GM18511 (cell line): ENCODE measurements at regions not wholly inside any gene's neighbourhood (a gene's known extent, or its start where the extent isn't known, plus 50 kb on each side); places are given as distances from the start of the nearest gene placed in this dataset.

Experiments used
- ATAC-seq: cut with Tn5 transposase; IDR thresholded peaks from one replicate; pipeline ENCODE4 v1.9.1; 2021; ENCODE audit warnings: mild to moderate bottlenecking, moderate library complexity; ENCODE audit not compliant: unreplicated experiment

DNA sequence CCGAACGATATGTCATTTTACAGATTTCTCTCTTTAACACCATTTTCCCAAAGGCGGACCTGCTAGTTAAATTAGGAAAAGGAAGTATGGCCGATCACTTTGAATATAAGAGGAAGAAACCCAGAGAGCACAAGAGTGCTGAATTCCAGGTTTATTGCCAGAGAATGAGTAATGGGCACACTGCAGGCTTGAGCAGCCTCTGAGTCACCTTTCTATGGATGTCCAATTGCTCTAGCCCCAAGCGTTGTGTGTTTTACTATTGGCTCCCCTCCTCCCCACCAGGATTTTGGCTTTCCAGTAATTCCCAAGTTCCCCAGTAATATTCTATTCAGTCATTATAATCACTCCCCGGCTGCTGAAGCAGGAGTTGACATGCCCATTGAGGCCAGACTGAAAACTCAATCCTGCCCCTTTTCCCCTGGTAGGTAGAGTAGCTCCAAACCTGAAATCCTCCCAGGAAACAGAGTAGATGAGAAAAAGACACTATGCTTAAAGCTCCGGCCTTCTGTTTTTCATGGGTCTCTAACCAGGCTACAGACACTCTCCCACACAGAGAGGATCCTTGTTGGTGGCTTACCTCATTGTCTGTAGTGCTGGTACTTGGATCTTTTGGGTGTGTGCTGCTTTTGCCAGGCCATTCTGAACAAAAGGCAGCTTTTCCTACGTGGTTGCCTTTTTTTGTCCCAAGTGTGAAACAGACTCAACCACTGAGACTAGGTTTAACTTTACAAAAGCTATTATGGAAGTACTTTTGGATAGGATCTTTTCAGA, 704.3 kb upstream of the FLRT2 start:
- ATAC-seq: no peak

DNA sequence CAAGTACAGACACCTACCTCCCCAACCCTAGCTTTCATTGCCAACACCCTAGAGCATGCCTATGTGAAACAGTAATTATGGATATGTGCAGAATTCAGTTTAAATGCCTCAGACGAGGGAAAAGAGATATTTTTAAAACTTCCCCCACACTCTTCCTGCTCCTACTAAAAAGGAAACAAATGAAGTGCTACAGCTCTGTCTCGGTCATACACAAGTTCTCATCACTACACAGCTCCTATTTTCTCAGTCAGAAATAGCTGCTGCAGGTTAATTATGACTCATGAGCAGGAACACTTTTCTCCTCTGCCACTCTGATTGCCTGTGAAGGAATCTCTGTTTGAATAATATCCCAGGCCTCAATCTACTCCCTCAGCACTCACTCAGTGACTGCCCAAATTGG, 703.6 kb upstream of the FLRT2 start:
- ATAC-seq: no peak

DNA sequence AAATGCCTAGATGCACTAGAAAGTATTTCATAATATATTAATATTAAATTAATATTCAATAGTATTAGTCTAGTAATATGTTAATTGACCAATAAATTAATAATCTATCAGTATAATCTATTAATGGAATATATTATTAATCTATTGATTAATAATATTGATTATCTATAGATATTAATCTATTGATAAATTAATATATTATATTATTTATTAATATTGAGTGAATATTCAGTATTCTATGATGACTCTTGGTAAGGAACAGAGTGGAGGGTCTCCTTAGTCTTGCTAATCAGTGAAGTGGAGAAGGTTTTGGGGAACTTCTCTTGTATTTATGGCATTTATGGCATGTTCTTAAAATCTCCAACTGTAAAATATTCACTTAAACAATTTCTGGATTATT, 679.3 kb upstream of the FLRT2 start:
- no peak for ATAC-seq

DNA sequence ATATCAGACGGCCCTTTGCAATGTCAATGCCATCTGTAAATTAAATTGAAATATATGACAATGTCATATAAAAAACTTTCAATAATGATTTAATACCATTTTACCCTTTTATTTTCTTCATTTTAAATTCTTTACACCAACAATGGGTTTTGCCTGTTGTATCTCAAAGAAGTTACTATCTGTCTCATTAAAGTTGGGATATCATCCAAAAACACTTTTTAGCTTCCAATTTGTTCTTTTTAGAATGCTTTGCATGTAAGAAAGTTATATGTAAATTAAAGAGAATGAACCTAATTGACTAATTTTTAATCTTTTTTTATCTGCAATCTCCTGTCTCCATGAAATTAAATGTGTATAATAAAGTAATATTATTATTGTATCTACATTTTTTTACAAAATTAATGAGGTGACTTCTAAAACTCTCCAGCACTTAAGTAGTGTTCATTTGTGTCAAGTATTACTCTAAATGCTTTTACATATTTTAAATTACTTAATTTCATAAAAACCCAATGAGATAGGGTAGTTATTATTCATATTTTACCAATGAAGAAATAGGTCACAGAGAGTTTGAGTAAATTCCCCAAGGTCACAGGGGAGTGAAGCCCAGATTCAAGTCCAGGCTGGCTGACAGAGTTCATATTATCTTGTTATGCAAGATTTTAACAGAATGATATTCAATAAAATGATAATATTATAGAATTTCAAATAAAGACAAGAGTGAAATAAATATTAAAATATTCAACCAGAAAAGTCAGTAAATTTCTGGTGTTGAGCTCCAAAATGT, 673.0 kb upstream of the FLRT2 start:
- no peak for ATAC-seq

DNA sequence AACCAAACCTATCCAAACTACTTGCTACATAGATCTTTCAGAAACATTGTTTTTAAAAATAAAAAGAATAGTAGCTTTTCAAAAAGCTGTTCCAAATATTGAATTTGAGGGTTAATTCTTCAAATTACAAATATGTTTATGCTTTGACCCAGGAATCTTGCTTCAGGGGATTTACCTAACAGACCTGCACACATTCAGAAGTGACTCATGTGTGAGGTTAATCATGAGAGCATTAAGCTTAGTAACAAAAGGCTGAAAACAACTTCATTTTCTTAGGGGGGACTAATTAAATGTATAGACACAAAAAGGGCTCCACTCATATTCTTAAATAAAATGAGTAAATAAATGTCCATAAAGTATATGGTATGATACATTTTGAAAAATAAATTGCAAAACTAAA, 672.4 kb upstream of the FLRT2 start:
- no peak for ATAC-seq

DNA sequence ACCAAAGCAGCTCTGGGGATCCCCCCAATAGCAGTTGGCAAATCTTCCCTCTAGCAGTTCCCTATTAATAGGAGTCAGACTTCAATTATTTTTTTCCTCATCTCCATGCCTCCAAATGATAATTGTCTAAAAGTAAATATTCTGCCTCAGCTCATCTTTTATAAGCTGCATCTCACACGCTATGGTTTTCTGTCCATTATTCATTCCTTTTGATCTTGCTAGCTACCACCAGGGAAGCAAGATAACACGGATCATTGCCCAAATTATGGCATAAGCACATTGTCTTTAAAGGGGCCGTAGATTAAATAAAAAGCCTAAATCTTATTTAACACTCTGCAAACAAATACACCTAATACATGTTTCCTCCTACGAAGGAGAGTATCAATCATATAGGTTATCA, 670.8 kb upstream of the FLRT2 start:
- no peak for ATAC-seq

DNA sequence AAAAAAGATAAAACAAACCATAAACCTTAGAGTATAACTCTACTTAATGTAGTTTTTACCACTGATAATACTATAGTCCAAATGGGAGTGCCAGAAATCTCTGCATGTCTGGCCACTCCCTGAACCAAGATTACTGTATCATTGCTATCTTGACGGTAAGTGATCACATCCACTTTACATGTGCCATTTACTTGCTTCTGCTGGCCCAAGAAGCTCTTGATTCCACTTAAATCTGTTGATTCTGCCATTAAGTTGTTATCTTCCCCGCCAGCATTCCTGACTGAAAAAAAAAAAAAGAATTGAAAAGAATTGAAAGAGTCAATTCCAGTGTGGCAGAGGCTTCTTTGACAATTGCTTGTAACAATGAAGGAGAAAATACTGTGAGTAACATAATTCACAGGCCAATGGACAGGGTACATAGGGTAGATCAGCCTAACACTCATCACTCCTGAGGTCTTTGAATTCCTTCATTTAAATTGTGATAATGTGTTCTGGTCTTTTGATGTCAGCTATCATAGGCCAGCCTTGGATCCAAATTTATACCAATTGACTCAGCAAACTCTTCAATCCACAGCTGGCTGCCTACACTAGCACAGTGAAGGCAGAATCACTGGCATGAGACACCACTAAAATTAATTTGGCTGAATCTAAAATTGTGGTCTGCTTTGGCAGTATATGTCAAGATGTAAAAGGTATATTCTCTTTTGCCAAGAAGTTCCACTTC, 665.2 kb upstream of the FLRT2 start:
- no peak for ATAC-seq

DNA sequence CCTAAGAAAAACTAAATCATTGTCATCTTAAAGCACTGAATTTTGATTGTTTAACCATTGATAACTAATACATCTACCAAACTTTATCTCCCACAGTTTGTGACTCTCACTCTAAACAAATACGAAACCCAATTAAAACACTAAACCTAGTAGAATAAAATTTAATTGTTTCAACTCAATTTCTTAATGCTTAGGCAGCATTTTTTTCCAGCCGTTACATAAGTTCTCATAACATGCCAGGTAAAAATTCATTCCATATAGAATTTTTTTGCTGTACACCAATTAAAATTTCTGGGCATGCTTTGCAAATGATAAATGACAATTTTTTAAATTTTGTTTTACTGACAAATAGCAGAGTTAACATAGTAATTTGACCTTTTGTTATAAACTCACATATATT, 658.2 kb upstream of the FLRT2 start:
- no peak for ATAC-seq

DNA sequence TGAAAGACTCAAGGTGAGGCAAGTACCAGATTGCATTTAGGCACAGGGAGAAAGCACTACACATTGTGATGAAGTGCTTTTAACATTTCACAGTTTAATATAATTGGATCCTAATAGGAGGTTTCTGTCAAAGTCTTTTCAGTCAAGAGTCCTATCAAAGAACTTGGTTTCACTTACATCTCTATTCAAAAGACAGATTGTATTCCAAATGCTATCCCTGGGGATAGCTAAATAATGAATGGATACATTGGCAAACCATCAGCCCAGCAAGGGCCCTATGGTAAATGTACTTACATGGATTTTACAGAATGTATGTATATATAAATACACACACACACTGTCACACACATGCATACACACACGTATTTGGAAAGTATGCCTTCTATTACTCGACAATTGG, 655.5 kb upstream of the FLRT2 start:
- no peak for ATAC-seq

DNA sequence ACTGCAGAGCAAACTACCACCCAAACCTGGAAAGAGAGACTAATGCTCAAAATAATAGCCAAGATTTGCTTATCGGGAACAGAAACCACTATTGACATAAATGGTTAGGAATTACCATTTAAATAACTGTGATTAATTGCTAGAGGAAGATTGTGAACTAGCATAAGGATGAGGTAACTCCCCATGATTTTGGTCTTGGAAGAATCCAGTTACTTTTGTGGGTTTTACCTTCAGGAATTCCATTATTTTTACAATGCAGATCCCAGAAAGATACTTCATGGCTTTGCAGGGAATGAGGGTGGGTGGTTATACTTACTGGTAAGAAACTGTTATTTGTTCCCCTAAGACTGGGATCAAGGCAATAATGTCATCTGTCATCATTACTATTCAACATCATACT, 652.9 kb upstream of the FLRT2 start:
- no peak for ATAC-seq

DNA sequence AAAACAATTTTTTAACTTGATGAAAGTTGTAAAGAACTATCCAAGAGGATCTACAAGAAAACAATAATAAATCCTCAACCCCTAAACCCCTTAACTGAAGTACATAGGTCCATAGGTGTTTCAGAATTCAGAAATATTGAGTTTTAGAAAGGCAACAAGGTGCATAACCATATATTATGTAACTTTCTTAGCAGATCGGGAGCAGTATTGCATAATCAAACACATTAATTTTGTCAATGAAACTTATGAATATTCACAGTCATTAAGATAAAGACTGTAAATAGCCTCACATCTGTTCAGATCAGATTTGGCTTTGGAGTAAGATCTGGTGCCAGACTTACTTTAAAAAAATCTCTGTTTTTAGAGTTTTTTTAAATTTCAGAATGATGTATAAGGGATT, 647.1 kb upstream of the FLRT2 start:
- ATAC-seq: no peak

DNA sequence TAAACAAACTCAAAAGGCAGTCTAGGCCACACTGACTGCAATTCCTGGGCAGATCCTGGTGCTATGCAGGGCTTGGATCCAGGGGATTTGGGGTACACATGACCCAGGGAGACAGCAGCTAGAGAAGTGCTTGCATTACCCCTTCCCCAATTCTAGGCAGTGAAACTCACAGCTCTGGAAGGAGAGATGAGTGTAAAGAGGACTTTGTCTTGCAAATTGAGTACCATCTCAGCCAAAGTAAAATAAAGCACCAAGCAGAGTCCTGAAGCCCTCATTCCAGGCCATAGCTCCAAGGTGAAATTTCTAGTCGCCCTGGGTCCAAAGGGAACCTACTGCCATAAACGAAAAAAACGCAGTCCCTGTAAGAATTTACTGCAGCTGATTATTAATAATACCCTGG, 644.9 kb upstream of the FLRT2 start:
- no peak for ATAC-seq

DNA sequence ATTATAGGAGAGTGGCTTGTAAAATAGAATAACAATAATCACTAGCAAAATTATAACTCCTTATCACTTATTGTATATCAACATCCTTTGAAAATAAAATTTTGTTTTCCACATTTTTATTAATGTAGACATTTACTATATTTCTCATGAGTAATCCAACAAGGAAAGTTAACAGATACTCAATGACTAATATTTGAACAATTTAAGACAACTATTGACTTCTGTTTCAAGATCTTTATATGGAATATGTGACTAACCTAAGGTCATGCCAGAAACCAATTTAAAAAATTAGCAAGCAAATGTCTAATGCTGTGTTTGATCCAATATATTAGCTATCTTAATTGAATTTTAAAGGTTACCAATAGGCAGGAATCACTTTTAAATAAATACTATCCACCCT, 638.5 kb upstream of the FLRT2 start:
- ATAC-seq: no peak

DNA sequence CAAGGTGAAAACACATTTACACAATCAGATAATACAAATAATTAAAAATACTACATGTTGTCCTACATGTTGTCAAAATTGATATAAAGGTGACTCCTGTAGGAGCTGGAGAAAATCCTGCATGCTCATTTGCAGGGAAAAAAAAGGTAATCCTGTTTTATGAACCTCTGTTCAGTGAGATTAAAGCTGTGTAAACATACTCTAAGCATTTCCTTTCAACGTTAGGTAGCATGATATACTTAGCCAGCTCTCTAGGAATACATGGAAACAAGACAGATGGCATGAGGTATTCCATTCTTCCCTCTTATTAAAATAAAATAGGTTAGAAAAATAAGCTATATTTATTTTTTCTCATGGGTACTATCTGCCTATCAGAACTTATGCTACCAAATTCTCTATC, 635.7 kb upstream of the FLRT2 start:
- no peak for ATAC-seq

DNA sequence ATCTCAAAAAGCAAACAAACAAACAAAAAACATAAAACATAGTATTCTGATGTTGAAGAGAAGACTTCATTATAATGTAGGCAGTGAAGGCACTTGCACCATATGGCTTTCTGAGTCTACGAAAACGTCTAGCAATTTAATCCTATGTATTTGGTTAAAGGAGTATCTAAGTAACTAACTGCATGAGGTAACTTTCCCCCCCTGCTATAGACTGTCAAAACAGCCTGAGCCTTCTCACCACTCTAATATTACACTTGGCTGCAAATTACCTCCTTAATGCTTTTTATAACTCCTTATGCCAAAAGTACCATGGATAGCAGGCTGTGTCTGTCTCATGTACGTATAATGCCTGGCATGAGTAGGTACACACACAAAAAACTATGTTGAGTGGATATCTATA, 607.6 kb upstream of the FLRT2 start:
- ATAC-seq: no peak

DNA sequence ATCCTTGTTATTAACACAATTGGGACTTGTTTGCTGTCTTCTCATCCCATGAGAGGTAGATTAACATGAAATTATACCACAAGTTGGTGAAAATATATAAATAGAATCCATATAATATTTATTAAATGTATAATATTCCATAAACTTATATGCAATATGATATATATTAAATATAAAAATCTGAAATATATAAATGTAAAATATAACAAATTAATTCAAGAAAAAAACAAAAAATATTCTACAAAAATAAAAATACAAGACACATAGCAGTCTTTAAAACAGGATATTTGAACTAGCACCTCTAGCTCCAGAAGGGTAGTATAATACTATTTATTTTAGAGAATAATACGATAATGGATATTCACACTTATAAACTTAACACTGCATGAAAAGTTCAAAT, 603.3 kb upstream of the FLRT2 start:
- ATAC-seq: no peak

DNA sequence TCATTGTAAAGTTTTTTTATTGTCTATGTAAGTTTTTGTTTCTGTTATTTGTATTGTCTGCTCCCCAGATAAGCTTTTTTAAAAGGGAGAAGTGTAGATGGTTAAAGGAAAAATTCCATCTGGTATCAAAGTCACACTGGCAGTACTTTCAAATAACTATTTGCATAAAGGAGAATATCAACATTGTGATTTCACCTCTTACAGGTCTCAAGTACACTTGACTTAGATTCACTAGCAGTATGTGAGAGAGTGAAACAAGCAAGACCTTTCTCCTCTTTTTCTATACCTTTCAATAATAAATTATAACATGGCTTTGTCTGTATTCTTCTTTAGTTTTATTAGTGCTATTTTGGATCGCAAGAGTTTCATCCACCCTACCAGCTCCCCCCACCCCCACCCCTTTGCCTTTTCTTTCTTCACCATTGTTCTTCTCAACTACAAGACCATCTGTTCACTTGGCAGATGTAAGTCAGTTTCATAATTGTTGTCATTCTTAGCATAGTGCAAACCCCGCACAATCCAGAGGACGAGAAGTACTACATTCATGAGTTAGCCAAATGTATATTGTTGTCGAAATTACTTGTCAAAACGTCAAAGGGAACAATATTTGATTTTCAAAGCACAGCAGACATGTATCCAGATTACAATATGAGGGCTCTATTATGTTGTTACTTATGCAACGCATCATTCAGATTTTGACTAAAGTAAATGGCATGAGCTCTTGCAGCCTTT, 602.7 kb upstream of the FLRT2 start:
- no peak for ATAC-seq

DNA sequence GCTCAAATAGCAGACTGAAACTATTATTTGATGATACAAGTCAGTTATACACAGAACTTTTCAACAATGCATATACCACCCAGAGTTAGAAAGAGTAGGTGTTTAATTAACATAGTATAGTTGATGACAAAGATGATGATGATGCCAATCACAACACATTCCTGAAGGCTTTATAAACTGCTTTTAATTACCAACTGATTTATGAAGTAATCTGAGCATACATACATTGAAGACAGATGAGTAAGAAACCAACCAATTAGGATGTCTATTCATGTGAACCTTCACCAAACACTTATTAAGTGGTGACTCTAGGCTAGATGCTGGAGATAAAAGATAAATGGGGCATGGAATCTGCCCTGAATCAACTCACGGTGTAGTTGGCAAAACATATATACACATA, 600.9 kb upstream of the FLRT2 start:
- no peak for ATAC-seq

DNA sequence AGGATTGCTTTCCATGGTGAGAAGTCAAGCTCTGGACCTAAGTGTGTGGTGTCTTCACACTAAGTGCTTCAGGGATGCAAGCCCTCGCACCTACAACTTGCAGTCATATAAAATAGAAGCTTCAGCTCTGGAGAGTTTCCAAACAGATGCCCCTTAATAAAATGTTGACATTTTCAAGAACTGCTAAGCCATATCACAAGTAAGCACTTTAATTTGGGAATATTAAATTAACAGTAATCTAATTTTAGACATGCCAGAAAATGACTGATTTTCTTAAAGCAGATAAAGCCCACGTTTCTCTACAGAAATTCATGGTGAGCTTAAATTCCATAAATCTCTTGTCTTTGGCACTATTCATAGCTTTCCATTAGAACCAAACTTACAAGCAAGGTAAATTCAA, 600.1 kb upstream of the FLRT2 start:
- ATAC-seq: no peak

DNA sequence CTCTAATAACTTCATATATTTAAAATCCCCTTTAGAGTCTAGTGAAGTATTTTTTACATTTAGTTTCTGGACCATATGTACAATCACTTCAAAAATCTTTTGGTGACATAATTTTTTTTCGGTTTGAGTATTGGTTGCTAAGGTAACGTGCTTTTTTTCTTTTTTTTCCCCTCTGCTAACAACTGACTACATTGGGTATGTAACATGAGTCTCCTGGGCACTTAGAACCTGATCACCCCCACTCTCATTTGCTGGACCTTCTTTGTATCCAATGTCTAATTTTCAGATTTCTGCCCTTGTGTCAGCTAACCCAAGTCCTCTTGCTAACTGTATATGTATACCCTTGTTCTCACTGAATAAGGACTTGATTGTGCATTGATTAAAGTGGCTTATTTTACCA, 592.9 kb upstream of the FLRT2 start:
- no peak for ATAC-seq

DNA sequence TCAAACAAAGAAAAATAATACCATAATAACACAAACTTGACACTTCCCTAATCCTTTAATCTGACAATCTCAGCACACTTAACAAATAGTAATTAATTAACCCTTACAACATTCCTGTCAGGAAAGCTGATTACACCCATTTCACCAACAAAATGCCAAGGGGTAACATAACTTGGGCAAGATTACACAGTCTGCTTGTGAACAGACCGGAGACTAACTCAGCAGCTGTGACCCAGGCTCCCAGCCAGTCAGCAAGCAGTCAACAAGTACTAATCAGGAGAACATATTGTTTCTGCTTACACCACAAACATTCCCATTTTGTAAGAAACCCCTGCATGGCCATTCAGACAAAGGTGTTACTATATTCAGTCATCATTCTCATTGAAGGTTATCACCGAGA, 592.5 kb upstream of the FLRT2 start:
- ATAC-seq: no peak
